ENCODE measurements at regions not wholly inside any gene's neighbourhood (a gene's known extent, or its start where the extent isn't known, plus 50 kb on each side); places are given as distances from the start of the nearest gene placed in this dataset.

DNA sequence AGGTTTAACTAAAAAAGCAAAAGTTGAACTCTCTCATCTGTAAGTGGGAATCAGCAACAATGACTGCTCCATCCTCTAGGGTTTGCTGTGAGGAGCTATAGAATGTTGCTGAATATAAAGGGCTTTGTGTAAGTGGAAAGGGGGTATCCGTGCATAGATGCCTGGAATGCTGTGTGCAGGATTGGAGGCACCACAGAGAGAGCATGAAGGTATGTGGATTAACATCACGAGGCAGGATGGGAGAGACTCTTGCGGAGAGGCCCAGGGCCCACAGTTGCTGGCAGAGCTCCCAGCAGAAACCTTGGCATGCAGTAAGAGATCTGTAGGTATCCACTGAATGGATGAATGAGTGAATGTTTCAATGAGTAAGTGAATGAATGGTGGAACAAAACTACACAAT is 298.7 kb upstream of the DDI1 start:
- TF ChIP-seq, protein P1, sequence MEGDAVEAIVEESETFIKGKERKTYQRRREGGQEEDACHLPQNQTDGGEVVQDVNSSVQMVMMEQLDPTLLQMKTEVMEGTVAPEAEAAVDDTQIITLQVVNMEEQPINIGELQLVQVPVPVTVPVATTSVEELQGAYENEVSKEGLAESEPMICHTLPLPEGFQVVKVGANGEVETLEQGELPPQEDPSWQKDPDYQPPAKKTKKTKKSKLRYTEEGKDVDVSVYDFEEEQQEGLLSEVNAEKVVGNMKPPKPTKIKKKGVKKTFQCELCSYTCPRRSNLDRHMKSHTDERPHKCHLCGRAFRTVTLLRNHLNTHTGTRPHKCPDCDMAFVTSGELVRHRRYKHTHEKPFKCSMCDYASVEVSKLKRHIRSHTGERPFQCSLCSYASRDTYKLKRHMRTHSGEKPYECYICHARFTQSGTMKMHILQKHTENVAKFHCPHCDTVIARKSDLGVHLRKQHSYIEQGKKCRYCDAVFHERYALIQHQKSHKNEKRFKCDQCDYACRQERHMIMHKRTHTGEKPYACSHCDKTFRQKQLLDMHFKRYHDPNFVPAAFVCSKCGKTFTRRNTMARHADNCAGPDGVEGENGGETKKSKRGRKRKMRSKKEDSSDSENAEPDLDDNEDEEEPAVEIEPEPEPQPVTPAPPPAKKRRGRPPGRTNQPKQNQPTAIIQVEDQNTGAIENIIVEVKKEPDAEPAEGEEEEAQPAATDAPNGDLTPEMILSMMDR (IDR thresholded peaks at IDR 0.05; ENCODE audit: insufficient read depth, low read depth, low read length) = no peak
- TF ChIP-seq EZH2 (IDR thresholded peaks at IDR 0.05; ENCODE audit: insufficient read depth, low read length) = no peak
